Colon (tissue), 2 donors: ENCODE measurements at regions not wholly inside any gene's neighbourhood (a gene's known extent, or its start where the extent isn't known, plus 50 kb on each side); places are given as distances from the start of the nearest gene placed in this dataset.

Source experiments
- FAIRE-seq: peaks from 2 replicates; lab custom pipeline; 2012; peaks lifted over from hg19 to GRCh38; lab: Jason Lieb, UNC
- donor health status: control.
- donor health status: control.

GRCh38 chr14:53542732-53543131 is 389.6 kb upstream of the DDHD1 start:
- FAIRE-seq: no peak

GRCh38 chr14:53541411-53541810 is 388.3 kb upstream of the DDHD1 start:
- FAIRE-seq: no peak

- no peak for FAIRE-seq
These were observed 386.5 kb upstream of the DDHD1 start for GRCh38 chr14:53539489-53540126.

DNA sequence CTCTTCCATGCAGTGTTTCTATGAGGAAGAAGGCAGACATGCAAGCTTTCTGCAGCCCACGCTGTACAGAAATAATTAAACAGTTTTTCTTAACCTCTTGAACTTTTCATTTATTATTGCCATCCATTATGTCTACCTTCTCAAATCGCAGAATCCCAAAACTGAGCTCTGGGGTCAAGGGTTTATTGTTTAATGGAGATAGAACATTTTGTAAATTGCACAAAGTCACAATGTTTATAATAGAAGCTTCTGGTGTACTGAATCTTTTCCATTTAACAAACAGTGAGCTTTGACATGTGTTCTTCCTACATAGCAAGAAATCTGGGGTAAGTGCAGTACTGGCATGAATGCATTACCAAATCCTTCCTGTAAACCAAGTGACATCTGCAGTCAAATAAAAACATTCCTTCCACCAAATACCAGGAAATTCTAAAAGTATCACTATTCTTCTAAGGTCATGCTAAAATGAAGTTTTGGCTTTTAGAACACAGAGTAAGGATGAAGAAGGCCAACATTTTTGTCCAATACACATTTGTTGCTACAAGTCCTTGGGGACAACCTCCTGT is 385.3 kb upstream of the DDHD1 start:
- no peak for FAIRE-seq

DNA sequence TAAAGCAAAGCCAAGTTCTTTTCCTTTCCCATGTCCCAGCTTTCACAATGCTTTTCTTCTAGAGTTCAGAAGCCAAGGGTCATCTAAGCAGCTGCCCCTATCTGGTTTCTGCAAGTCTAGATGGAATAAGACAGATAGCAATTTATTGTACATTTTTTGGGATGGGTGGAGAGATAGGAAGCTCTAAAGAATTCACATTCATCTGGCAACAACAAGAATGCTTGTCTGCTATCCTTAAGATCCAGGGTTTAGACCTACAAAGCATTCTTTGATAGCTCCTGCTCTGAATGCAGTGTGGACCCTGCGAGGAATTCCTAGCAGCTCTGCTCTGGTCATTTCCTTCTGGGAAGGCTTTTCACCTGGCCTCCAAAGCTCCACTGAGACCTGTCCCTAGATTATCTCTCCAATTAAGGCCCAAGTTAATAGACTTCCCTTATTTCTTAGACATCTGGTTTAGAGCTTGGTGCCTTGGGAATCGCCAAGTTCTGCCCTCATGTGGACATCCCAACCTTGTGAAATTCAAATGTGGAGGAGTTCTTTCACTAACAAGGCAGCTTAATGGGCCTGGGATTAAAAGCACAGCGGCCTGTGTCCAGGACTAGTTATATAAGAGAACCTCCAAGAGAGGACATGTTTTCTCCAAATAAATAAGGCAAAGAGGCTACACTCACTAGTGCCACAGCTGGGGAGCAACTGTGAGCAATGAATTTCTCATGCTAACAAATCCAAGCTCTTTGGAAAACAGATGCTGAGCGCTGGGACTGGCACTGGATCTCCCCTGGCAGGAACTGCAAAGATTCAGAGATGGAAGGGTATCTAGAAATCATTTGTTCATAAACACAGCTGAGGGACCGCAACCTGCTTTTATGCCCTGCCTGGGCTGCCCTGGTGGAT is 384.5 kb upstream of the DDHD1 start:
- no peak for FAIRE-seq

DNA sequence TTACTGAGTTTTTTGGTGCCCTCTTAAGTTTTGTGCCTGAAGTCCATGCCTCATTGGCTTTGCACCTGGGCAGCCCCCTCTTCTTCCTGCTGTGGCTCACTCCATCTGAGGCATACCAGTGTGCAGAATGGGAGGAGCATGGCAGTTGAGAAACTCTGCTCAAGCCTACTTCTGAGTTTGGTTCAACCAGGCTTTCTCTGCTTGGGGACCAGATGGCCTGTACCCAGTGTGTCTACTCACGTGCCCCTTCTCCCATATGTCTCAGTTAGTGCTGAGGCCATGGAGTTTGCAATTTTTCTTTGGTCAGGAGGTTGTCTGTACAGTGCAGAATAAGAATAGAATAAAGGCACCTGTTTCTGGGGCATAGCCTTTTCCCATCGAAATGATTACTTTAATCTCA is 383.3 kb upstream of the DDHD1 start:
- FAIRE-seq: no peak

DNA sequence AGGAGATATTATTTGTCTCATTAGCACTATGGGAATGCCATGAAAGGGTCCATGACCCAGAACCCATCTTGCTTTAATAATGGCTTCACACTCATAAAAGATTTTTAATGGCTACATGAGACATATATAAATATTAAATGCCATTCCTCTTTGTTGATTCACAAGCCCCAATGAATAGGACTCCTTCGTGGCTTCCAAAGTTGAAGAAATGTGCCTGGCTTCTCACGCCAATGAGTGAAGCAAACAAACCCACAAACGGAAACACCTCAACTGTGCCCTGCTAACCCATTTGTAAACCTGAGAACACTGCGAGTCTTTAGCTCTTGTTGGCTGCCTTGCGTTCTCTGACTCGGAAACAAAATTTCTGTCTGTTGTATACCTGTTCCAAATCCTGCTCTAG is 381.7 kb upstream of the DDHD1 start:
- no peak for FAIRE-seq

GRCh38 chr14:53533384-53533970 is 380.4 kb upstream of the DDHD1 start:
- FAIRE-seq: no peak

DNA sequence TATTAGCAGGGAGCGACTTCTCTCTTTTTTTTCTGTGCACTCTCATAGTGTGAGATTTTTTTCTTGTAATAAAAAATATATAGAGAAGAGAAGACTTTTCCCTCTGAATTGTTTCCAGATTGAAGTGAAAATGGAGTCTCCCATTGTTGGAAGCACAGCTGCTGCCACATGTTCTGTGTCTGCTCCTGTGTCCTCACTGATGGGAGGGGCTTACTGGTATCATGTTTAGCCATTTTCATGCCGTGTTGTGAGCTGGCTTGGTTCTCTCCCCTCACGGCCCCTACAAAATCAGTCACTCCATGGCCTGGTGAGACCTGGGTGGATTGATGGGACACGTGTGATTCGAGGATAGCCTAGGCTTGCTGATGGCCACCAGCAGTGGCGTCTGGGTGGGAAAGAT is 379.7 kb upstream of the DDHD1 start:
- no peak for FAIRE-seq

DNA sequence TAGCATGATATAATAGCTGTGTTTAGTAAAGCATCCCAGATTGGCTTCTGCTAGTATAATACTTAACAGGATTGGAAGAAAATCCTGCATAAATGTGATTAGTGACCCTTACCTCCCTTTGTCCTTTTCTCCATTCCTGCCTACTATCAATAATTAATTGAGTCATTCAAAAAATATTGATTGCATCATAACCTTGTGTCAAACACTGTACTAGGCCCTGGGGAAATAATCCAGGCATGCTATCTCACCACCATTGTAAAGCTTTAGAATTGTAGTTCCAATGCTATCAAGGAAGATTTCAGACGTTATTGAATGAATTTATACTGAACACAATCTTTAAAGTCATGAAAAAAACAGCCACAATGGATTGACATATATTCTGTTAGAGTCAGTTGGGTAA is 378.6 kb upstream of the DDHD1 start:
- no peak for FAIRE-seq

DNA sequence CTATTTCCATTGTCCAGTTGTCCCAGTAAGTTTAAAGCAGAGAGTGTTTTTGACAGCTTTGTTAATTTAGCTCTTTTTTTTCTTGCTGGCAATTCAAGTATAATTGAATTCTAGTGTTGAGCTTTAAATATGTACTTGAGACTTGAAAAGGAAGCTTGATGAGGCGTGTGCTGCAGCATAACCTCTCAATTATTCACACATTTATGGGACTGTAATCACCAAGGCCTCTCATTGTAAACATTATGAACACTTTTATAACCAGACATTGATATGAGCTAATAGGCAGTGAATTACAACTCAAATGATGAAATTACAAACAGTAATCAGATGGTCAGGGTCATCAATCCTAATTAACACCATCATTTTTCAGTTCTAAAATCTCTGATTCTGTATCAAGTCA is 378.0 kb upstream of the DDHD1 start:
- no peak for FAIRE-seq

DNA sequence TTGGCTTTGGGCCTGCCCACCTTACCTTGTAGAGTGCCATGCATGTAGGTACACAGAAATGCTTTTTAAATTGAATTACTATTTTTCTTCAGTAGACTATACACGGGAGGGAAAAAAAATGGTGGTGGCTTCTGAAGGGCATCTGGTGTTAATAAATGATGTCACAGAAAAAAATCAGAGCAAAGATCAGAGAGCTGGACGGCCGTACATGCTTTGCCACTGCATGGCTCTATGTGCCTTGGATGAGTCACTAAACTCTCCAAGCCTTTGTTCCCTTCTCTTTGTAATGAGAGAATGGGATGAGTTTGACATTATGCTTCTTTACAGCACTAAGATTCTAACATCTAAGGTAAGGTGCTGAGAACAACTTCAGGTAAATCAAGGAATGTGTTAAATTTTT is 376.4 kb upstream of the DDHD1 start:
- FAIRE-seq: no peak

DNA sequence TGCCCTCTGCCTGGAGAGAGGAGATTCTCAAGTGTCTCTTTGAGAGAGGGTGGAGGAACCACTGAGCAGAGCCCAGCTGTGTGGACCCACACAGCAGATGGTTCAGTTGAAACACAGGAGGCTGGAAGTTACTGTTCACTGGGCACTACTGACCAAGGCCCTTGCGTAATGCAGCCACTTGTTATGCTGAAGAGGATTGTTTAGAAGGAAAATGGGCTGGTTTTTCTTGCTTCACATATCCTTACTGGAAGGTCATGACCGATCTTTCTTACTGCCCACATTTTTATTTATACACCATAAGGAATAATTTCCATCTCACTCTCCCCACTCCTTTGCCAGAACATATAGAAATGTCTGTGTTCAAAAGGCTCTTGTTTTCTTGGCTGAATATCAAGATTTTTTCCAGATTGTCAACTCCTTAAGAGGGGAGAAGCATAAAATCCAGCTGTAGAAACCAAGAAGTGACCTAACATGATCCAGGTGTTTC is 375.1 kb upstream of the DDHD1 start:
- no peak for FAIRE-seq

GRCh38 chr14:53526200-53526599 is 373.1 kb upstream of the DDHD1 start:
- no peak for FAIRE-seq

- no peak for FAIRE-seq
These were observed 372.5 kb upstream of the DDHD1 start for GRCh38 chr14:53525608-53526007.

DNA sequence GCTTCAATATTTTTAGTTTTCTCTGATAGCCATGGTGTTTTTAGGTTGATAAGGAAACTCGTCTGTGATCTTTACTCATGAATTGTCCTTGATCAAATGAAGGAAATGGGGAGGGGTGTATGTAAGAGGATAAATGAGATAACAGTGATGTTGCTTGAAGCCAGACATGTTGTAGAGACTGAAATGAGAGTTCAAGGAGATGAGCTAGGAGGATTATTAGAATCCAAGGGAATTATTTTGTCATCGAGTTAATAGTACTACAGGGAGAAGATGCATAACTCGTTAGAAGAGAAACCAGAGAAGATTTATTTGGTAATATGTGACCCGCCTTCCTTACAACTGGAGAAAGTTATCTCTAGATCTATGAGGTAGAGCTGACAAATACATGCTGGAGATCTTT is 371.3 kb upstream of the DDHD1 start:
- FAIRE-seq: no peak

GRCh38 chr14:53523226-53523625 is 370.1 kb upstream of the DDHD1 start:
- no peak for FAIRE-seq

- FAIRE-seq: no peak
These were observed 367.2 kb upstream of the DDHD1 start for GRCh38 chr14:53520078-53520928.

DNA sequence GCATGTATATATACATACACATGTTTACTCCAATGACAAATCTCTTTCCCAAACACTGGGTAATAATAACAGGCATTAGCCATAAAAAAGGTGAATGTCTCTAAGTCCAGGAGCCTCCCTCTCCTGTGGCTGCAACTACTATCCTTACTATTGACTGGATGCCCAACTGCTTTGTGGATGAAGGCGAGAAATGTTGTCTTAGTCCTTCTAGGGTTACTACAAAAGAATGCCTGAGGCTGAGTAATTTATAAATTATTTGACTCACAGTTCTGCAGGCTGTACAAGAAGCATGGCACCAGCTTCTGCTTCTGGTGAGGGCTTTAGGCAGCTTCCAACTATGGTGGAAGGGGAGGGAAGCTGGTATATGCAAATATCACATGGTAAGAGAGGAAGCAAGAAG is 366.0 kb upstream of the DDHD1 start:
- FAIRE-seq: no peak

- no peak for FAIRE-seq
These were observed 364.3 kb upstream of the DDHD1 start for GRCh38 chr14:53517270-53517960.

DNA sequence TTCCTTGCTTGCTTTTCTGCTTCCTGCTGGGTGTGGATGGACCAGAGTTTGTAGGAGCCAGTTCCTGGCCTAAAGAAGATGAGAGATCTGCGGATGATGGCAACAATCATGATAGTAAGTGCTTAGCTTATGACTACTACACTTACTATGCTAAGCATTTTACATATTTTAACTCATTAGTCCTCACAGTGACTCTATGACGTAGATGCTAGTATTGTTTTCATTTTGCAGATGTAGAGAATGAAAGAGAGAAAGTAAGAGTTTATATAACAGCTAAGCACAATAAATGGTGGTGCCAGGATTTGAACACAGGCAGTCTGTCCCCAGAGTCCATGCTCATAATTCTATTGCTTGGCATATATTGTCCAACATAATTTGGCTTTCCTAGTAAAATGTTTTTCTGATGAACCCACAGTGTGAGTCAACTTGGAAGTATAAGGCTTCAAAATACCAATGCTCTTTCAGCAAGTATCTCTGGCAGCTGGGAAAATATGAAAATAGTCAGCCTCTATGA is 363.2 kb upstream of the DDHD1 start:
- FAIRE-seq: no peak
